MCF 10A (cell line): ENCODE measurements at regions not wholly inside any gene's neighbourhood (a gene's known extent, or its start where the extent isn't known, plus 50 kb on each side); places are given as distances from the start of the nearest gene placed in this dataset.
A peak's percentile ranks its signal among the peaks of the same experiment; 100 is the strongest.

Experiments
- BruUV-seq: library from RNA; stranded (reverse); fragments of 400-500 nt; replicated peaks from 2 replicates; lab custom pipeline; 2021; lab: Mats Ljungman, UMichigan
- CTCF ChIA-PET: fragments of 300-600 bp; sonication (Branson Sonifier 250); formaldehyde crosslinking; extraction: SDS; loops from one replicate; lab custom pipeline; 2021; ENCODE audit warnings: antibody characterized with exemption, inconsistent platforms; lab: Yijun Ruan, JAX
- POLR2A ChIA-PET: fragments of 300-600, 350-650 bp; sonication (Branson Sonifier 250); formaldehyde crosslinking; extraction: SDS; loops from one replicate; lab custom pipeline; 2020; ENCODE audit warnings: antibody characterized with exemption, inconsistent platforms; lab: Yijun Ruan, JAX
- DNase-seq: peaks from one replicate; pipeline ENCODE4 v3.0.0-alpha.2; 2018; ENCODE audit not compliant: unreplicated experiment
- H3K27ac Mint-ChIP-seq: one replicate; pipeline ENCODE4 v1.8.0; 2022; ENCODE audit warnings: mild to moderate bottlenecking, low read depth, mixed read lengths; ENCODE audit not compliant: unreplicated experiment
- H3K27me3 Mint-ChIP-seq: one replicate; pipeline ENCODE4 v1.8.0; 2022; ENCODE audit warnings: mixed read lengths; ENCODE audit not compliant: insufficient read depth, unreplicated experiment
- H3K36me3 Mint-ChIP-seq: one replicate; pipeline ENCODE4 v1.8.0; 2022; ENCODE audit warnings: mild to moderate bottlenecking, moderate library complexity, mixed read lengths; ENCODE audit not compliant: insufficient read depth, unreplicated experiment
- H3K4me1 Mint-ChIP-seq: one replicate; pipeline ENCODE4 v1.8.0; 2022; ENCODE audit warnings: mixed read lengths; ENCODE audit not compliant: insufficient read depth, unreplicated experiment
- H3K4me3 Mint-ChIP-seq: one replicate; pipeline ENCODE4 v1.8.0; 2022; ENCODE audit warnings: mild to moderate bottlenecking, moderate library complexity, mixed read lengths; ENCODE audit not compliant: unreplicated experiment
- H3K9me3 Mint-ChIP-seq: one replicate; pipeline ENCODE4 v1.8.0; 2022; ENCODE audit warnings: mixed read lengths; ENCODE audit not compliant: unreplicated experiment
- intact Hi-C: fragments of 100-400 bp; cut with micrococcal nuclease; formaldehyde crosslinking; loops from 2 replicates; pipeline ENCODE4 v1.14.1; 2022
- TF ChIP-seq, protein P1 (sequence below): fragments of 200-600 bp; IDR thresholded peaks from one replicate; pipeline ENCODE4 v1.8.0; 2022; ENCODE audit warnings: antibody characterized with exemption, mild to moderate bottlenecking; ENCODE audit not compliant: unreplicated experiment

DNA sequence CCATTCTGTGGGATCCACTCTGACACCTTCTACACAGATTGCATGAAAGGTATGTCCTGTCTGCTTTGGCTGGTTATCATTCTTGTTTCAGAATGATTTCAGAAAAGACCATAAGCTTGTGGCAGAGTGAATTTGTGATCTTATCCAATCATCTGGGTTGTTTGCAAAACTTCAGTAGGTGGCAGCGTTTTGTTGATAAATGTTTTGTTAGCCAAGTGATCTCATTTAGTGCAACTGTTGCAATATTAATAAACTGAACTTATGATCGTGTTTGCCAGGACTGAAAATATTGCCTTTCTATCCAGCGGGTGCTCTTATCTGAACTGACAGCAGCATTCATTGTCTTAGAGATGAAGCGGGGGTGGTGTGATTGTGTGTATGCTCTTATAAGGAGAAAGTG, 613.2 kb upstream of the NOX3 start:
- Mint-ChIP-seq H3K27me3 (no peaks in the 10 kb centered on the region), H3K36me3 (no peaks in the 10 kb centered on the region), H3K4me1 (peaks cover 5% of the 10 kb centered on the region), H3K27ac (no peak overlapping the region), H3K4me3 (no peak overlapping the region), H3K9me3 (no peaks in the 10 kb centered on the region)
- POLR2A ChIA-PET, result interaction anchor here (0.5 kb wide), 1 partner anchor 377 kb away, joined by 3 read pairs; no protein-coding TSS in a partner anchor
- intact Hi-C loops, result loop anchor here (10.0 kb wide), 1 partner anchor 496 kb away; no protein-coding TSS in a partner anchor
- CTCF ChIA-PET, result interaction anchor here (0.6 to 0.8 kb wide), 3 partner anchors 14 to 612 kb away, joined by 3 read pairs; no protein-coding TSS in a partner anchor
- TF ChIP-seq, protein P1, sequence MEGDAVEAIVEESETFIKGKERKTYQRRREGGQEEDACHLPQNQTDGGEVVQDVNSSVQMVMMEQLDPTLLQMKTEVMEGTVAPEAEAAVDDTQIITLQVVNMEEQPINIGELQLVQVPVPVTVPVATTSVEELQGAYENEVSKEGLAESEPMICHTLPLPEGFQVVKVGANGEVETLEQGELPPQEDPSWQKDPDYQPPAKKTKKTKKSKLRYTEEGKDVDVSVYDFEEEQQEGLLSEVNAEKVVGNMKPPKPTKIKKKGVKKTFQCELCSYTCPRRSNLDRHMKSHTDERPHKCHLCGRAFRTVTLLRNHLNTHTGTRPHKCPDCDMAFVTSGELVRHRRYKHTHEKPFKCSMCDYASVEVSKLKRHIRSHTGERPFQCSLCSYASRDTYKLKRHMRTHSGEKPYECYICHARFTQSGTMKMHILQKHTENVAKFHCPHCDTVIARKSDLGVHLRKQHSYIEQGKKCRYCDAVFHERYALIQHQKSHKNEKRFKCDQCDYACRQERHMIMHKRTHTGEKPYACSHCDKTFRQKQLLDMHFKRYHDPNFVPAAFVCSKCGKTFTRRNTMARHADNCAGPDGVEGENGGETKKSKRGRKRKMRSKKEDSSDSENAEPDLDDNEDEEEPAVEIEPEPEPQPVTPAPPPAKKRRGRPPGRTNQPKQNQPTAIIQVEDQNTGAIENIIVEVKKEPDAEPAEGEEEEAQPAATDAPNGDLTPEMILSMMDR, result no peak
- DNase-seq, result peak; percentile 5
- BruUV-seq, result no TSS peak

DNA sequence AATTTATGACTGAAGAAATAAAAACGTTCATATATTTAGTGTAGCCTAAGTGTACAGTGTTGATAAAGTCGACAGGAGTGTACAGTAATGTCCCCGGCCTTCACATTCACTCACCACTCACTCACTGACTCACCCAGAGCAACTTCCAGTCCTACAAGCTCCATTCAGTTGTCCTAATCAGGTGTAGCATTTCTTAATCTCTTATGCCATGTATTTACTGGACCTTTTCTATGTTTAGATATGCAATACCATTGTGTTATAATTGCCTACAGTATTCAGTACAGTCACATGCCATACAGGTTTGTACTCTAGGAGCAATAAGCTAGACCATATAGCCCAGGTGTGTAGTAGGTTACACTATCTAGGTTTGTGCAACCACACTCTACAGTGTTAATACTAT, 610.2 kb upstream of the NOX3 start:
- Mint-ChIP-seq H3K27me3 (no peaks in the 10 kb centered on the region), H3K27ac (no peak overlapping the region), H3K4me3 (no peak overlapping the region), H3K36me3 (no peaks in the 10 kb centered on the region), H3K4me1 (peaks cover 5% of the 10 kb centered on the region), H3K9me3 (no peaks in the 10 kb centered on the region)
- intact Hi-C loops, result loop anchor here (10.0 kb wide), 1 partner anchor 499 kb away; no protein-coding TSS in a partner anchor
- TF ChIP-seq, protein P1, result no peak
- no TSS peak for BruUV-seq
- DNase-seq, result no peak
- ChIA-PET POLR2A (interaction anchor here (0.9 kb wide), 1 partner anchor 15 kb away, joined by 4 read pairs; no protein-coding TSS in a partner anchor), CTCF (interaction anchor here (1.0 to 1.4 kb wide), 3 partner anchors 10 to 44 kb away, joined by 3 to 8 read pairs (median 3); no protein-coding TSS in a partner anchor)

DNA sequence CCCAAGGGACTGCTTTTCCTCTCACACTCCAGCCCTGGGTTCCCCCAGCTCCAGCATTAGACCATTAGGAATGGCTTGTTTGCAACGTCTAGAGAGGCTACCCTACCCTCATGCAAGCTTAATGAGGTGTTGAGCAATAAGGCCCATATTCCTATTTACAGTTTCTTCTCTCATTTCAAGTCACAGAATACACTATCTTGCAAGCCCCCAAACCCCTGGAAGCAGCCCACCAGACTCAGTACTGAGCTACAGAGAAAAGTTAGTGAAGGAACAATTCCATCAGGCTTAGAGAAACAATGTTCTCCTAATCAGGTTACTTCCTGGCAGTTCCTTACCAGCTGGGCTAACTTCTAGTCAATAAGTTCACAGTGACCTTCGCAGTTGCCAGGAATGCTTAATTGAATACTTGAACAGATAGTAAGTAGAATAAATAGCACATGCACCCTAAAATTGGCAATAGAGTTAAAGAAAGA, 606.5 kb upstream of the NOX3 start:
- no TSS peak for BruUV-seq
- ChIA-PET POLR2A (no interaction called here), CTCF (no interaction called here)
- Mint-ChIP-seq H3K27ac (no peak overlapping the region), H3K4me3 (no peak overlapping the region), H3K27me3 (no peaks in the 10 kb centered on the region), H3K4me1 (peaks cover 9% of the 10 kb centered on the region), H3K36me3 (no peaks in the 10 kb centered on the region), H3K9me3 (no peaks in the 10 kb centered on the region)
- DNase-seq, result no peak
- TF ChIP-seq, protein P1, result no peak
- intact Hi-C loops, result loop anchor here (10.0 kb wide), 1 partner anchor 503 kb away; no protein-coding TSS in a partner anchor

DNA sequence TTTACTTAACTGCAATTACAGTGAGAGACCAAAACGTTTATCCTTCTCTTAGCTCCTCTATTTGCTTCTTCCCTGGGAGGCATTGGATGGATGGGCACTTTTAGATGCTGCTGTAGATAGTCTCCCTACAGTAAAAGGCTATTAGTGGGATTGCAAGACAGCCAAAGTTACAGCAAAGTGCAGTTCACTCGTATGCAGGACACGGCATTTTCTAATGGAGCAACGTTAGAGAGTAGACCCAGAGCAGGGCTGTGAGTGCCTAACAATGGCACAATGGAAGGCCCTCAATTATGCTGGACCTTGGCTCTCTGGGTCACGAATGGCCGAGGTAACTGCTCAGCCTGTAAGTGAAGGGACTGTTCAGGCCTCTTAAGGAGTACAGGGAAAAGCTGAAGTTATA, 605.8 kb upstream of the NOX3 start:
- H3K27me3 Mint-ChIP-seq, result no peaks in the 10 kb centered on the region
- peaks cover 9% of the 10 kb centered on the region for H3K4me1 Mint-ChIP-seq
- intact Hi-C loops, result loop anchor here (10.0 kb wide), 1 partner anchor 503 kb away; no protein-coding TSS in a partner anchor
- TF ChIP-seq, protein P1, result no peak
- no peak overlapping the region for H3K4me3 Mint-ChIP-seq
- POLR2A ChIA-PET, result no interaction called here
- no peak for DNase-seq
- H3K36me3 Mint-ChIP-seq, result no peaks in the 10 kb centered on the region
- no TSS peak for BruUV-seq
- CTCF ChIA-PET, result no interaction called here
- H3K9me3 Mint-ChIP-seq, result no peaks in the 10 kb centered on the region
- no peak overlapping the region for H3K27ac Mint-ChIP-seq
